Tibial nerve (tissue), 4 donors: ENCODE measurements at regions not wholly inside any gene's neighbourhood (a gene's known extent, or its start where the extent isn't known, plus 50 kb on each side); places are given as distances from the start of the nearest gene placed in this dataset.

Experiments used
- EP300 ChIP-seq, 2 donors: sonication (generic); formaldehyde crosslinking; IDR thresholded peaks; one replicate each; pipeline ENCODE4 v1.6.1; 2017; ENCODE audit warnings: antibody characterized with exemption in 2 of 2, mild to moderate bottlenecking in 1 of 2
- POLR2A ChIP-seq, 2 donors: fragments of 450-650 bp; IDR thresholded peaks; one replicate each; pipeline ENCODE4 v1.6.1; 2017; ENCODE audit warnings: antibody characterized with exemption in 2 of 2, mild to moderate bottlenecking in 2 of 2, moderate library complexity in 2 of 2
- TF ChIP-seq, protein P1 (sequence below), 5 experiments: fragments of 200-600 bp in 3 of 5; fragments of 450-650 bp in 2 of 5; sonication (generic) in 3 of 5; IDR thresholded peaks; one replicate each; pipeline ENCODE4 v1.5.1; 2016 to 2019; ENCODE audit warnings: antibody characterized with exemption in 5 of 5, mild to moderate bottlenecking in 3 of 5, moderate library complexity in 2 of 5

DNA sequence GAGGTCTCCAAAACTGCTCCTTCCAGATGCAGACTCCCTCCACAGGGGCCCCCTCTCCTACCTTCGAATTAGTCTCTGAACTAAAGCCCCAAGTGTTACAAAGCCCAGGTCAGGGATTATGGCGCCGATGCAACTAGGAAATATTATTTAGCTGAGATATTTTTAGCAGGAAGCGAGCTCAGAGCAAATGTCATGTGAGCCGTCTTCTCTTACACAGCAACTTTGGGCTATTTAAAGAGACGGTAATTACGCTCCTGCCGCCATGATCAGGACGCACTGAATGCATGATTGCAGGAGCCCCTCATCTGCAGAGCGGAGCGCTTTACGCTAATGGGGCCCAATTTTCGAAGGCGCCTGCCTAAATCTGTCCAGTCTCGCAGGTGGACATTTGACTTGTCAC, 55.3 kb upstream of the TARDBP start:
- TF ChIP-seq, protein P1, sequence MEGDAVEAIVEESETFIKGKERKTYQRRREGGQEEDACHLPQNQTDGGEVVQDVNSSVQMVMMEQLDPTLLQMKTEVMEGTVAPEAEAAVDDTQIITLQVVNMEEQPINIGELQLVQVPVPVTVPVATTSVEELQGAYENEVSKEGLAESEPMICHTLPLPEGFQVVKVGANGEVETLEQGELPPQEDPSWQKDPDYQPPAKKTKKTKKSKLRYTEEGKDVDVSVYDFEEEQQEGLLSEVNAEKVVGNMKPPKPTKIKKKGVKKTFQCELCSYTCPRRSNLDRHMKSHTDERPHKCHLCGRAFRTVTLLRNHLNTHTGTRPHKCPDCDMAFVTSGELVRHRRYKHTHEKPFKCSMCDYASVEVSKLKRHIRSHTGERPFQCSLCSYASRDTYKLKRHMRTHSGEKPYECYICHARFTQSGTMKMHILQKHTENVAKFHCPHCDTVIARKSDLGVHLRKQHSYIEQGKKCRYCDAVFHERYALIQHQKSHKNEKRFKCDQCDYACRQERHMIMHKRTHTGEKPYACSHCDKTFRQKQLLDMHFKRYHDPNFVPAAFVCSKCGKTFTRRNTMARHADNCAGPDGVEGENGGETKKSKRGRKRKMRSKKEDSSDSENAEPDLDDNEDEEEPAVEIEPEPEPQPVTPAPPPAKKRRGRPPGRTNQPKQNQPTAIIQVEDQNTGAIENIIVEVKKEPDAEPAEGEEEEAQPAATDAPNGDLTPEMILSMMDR (IDR thresholded peaks at IDR 0.05) = no peak
- no peak for TF ChIP-seq POLR2A (IDR thresholded peaks at IDR 0.05)
- no peak for TF ChIP-seq EP300 (IDR thresholded peaks at IDR 0.05)
